ENCODE measurements at regions not wholly inside any gene's neighbourhood (a gene's known extent, or its start where the extent isn't known, plus 50 kb on each side); places are given as distances from the start of the nearest gene placed in this dataset.
"Not testable (repeated sequence)": the region's sequence is repeated elsewhere in the genome, so short reads cannot be mapped to it uniquely, and the experiment has no call there.

GRCh38 chrX:101740642-101741041 lies 81.0 kb upstream of the ARMCX2 start:
- TF ChIP-seq, protein P1, sequence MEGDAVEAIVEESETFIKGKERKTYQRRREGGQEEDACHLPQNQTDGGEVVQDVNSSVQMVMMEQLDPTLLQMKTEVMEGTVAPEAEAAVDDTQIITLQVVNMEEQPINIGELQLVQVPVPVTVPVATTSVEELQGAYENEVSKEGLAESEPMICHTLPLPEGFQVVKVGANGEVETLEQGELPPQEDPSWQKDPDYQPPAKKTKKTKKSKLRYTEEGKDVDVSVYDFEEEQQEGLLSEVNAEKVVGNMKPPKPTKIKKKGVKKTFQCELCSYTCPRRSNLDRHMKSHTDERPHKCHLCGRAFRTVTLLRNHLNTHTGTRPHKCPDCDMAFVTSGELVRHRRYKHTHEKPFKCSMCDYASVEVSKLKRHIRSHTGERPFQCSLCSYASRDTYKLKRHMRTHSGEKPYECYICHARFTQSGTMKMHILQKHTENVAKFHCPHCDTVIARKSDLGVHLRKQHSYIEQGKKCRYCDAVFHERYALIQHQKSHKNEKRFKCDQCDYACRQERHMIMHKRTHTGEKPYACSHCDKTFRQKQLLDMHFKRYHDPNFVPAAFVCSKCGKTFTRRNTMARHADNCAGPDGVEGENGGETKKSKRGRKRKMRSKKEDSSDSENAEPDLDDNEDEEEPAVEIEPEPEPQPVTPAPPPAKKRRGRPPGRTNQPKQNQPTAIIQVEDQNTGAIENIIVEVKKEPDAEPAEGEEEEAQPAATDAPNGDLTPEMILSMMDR (IDR thresholded peaks at IDR 0.05), result no peak
- H3K4me2 ChIP-seq (ENCODE audit: low read length), result no peak overlapping the region
- no peak overlapping the region for H3K4me3 ChIP-seq (ENCODE audit: low read depth, low read length)
- no peaks in the 10 kb centered on the region for H3K4me1 ChIP-seq
- H3K9me3 ChIP-seq (ENCODE audit: control insufficient read depth, low read length), result no peaks in the 10 kb centered on the region
- no peaks in the 10 kb centered on the region for H3K36me3 ChIP-seq (ENCODE audit: control insufficient read depth, insufficient read depth, low read length)
- H3K79me2 ChIP-seq, result no peaks in the 10 kb centered on the region
- H3K9ac ChIP-seq, result no peak overlapping the region
- H2AFZ ChIP-seq, result no peak overlapping the region
- H3K27me3 ChIP-seq (ENCODE audit: control insufficient read depth, insufficient read depth, low read length), result no peaks in the 10 kb centered on the region
- H3K27ac ChIP-seq, result no peak overlapping the region

DNA sequence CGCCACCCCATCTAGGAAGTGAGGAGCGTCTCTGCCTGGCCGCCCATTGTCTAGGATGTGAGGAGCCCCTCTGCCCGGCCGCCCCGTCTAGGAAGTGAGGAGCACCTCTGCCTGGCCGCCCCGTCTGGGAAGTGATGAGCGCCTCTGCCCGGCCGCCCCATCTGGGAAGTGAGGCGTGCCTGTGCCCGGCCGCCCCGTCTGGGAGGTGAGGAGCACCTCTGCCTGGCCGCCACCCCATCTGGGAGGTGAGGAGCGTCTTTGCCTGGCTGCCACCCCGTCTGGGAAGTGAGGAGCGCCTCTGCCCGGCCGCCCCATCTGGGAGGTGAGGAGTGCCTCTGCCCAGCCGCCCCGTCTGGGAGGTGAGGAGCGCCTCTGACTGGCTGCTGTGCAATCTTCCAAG lies 79.2 kb upstream of the ARMCX2 start:
- not testable (repeated sequence) for H3K79me2 ChIP-seq; H3K9ac ChIP-seq; H2AFZ ChIP-seq; H3K27ac ChIP-seq; H3K4me2 ChIP-seq (ENCODE audit: low read length); H3K4me1 ChIP-seq; H3K9me3 ChIP-seq (ENCODE audit: control insufficient read depth, low read length); H3K4me3 ChIP-seq (ENCODE audit: low read depth, low read length); H3K27me3 ChIP-seq (ENCODE audit: control insufficient read depth, insufficient read depth, low read length); H3K36me3 ChIP-seq (ENCODE audit: control insufficient read depth, insufficient read depth, low read length)

GRCh38 chrX:101738411-101738810 lies 78.8 kb upstream of the ARMCX2 start:
- H3K4me3 ChIP-seq (ENCODE audit: low read depth, low read length); H3K4me1 ChIP-seq; H3K9me3 ChIP-seq (ENCODE audit: control insufficient read depth, low read length); H3K4me2 ChIP-seq (ENCODE audit: low read length); H2AFZ ChIP-seq; H3K27me3 ChIP-seq (ENCODE audit: control insufficient read depth, insufficient read depth, low read length); H3K36me3 ChIP-seq (ENCODE audit: control insufficient read depth, insufficient read depth, low read length); H3K79me2 ChIP-seq; H3K27ac ChIP-seq; H3K9ac ChIP-seq: not testable (repeated sequence)

- Histone ChIP-seq H3K27me3 (ENCODE audit: control insufficient read depth, insufficient read depth, low read length) (no peaks in the 10 kb centered on the region), H3K9ac (no peak overlapping the region), H3K36me3 (ENCODE audit: control insufficient read depth, insufficient read depth, low read length) (no peaks in the 10 kb centered on the region), H3K4me3 (ENCODE audit: low read depth, low read length) (no peak overlapping the region), H3K4me2 (ENCODE audit: low read length) (no peak overlapping the region), H2AFZ (no peak overlapping the region), H3K4me1 (no peaks in the 10 kb centered on the region), H3K27ac (no peak overlapping the region), H3K79me2 (no peaks in the 10 kb centered on the region), H3K9me3 (ENCODE audit: control insufficient read depth, low read length) (no peaks in the 10 kb centered on the region)
- TF ChIP-seq, protein P1 (IDR thresholded peaks at IDR 0.05), result no peak
Observed at GRCh38 chrX:101736651-101737050, 77.0 kb upstream of the ARMCX2 start.

GRCh38 chrX:101732870-101733269 lies 73.2 kb upstream of the ARMCX2 start:
- no peaks in the 10 kb centered on the region for H3K4me1 ChIP-seq
- TF ChIP-seq, protein P1 (IDR thresholded peaks at IDR 0.05), result no peak
- no peaks in the 10 kb centered on the region for H3K79me2 ChIP-seq
- H3K4me2 ChIP-seq (ENCODE audit: low read length), result no peak overlapping the region
- no peaks in the 10 kb centered on the region for H3K9me3 ChIP-seq (ENCODE audit: control insufficient read depth, low read length)
- no peak overlapping the region for H3K9ac ChIP-seq
- H3K27me3 ChIP-seq (ENCODE audit: control insufficient read depth, insufficient read depth, low read length), result no peaks in the 10 kb centered on the region
- H3K4me3 ChIP-seq (ENCODE audit: low read depth, low read length), result no peak overlapping the region
- no peaks in the 10 kb centered on the region for H3K36me3 ChIP-seq (ENCODE audit: control insufficient read depth, insufficient read depth, low read length)
- no peak overlapping the region for H3K27ac ChIP-seq
- no peak overlapping the region for H2AFZ ChIP-seq

DNA sequence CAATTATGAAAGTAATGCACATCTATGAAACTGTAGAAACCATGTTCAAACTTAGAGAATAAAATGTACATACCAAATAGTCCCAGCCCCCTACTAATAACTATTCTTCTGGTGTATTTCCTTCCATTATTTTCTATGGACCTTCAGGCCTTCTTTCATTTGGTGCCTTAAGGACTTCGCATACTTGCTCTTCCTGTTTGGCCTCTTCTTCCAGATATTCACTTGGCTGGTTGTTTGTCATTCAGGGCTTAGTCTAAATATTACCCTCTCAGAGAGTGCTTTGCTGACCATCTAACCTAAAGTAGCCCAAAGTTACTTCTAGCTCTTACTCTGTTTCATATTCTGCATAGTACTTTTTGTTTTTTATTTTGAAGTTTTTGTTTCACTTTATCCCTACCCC lies 70.3 kb upstream of the ARMCX2 start:
- H3K4me1 ChIP-seq, result no peaks in the 10 kb centered on the region
- no peaks in the 10 kb centered on the region for H3K79me2 ChIP-seq
- TF ChIP-seq, protein P1 (IDR thresholded peaks at IDR 0.05), result no peak
- H3K4me3 ChIP-seq (ENCODE audit: low read depth, low read length), result no peak overlapping the region
- no peaks in the 10 kb centered on the region for H3K27me3 ChIP-seq (ENCODE audit: control insufficient read depth, insufficient read depth, low read length)
- H3K36me3 ChIP-seq (ENCODE audit: control insufficient read depth, insufficient read depth, low read length), result no peaks in the 10 kb centered on the region
- H3K9me3 ChIP-seq (ENCODE audit: control insufficient read depth, low read length), result no peaks in the 10 kb centered on the region
- no peak overlapping the region for H2AFZ ChIP-seq
- H3K9ac ChIP-seq, result no peak overlapping the region
- H3K4me2 ChIP-seq (ENCODE audit: low read length), result no peak overlapping the region
- no peak overlapping the region for H3K27ac ChIP-seq

Data from parathyroid adenoma (tissue), 2 donors.